HL-60 (cell line): ENCODE measurements at regions not wholly inside any gene's neighbourhood (a gene's known extent, or its start where the extent isn't known, plus 50 kb on each side); places are given as distances from the start of the nearest gene placed in this dataset.

Source experiments
- DNase-seq, 2 experiments: peaks; one replicate each; pipeline ENCODE4 v3.0.0-alpha.2; 2010 to 2020; ENCODE audit warnings: low read depth in 1 of 2, low spot score in 1 of 2
- H3K27ac ChIP-seq: fragments of 250-450 bp; sonication (Bioruptor Pico); replicated peaks from 2 replicates; pipeline ENCODE4 v1.5.1; 2020; ENCODE audit warnings: mild to moderate bottlenecking, moderate library complexity
- H3K27me3 ChIP-seq: fragments of 250-450 bp; sonication (Bioruptor Pico); 2 replicates; pipeline ENCODE4 v1.5.1; 2021; ENCODE audit warnings: mild to moderate bottlenecking, moderate library complexity; ENCODE audit not compliant: insufficient read depth, poor library complexity, severe bottlenecking
- H3K4me3 ChIP-seq: replicated peaks from 2 replicates; pipeline ENCODE4 v1.5.1; 2011; ENCODE audit warnings: mild to moderate bottlenecking, control low read depth, low read length; ENCODE audit not compliant: insufficient read depth
- GABPA ChIP-seq: IDR thresholded peaks from 2 replicates; pipeline ENCODE4 v1.6.1; 2012; ENCODE audit warnings: low read depth
- POLR2AphosphoS5 ChIP-seq: IDR thresholded peaks from 2 replicates; pipeline ENCODE4 v1.6.1; 2012; ENCODE audit warnings: low read depth
- SPI1 ChIP-seq: IDR thresholded peaks from 2 replicates; pipeline ENCODE4 v1.6.1; 2012; ENCODE audit warnings: low read depth, mild to moderate bottlenecking, borderline replicate concordance
- TF ChIP-seq, protein P1 (sequence below): IDR thresholded peaks from 2 replicates; pipeline ENCODE4 v1.6.1; 2012; ENCODE audit warnings: low read depth; ENCODE audit not compliant: insufficient replicate concordance
- TF ChIP-seq, protein P2 (sequence below): IDR thresholded peaks from one replicate; pipeline ENCODE4 v1.5.1; 2011; ENCODE audit warnings: low read length, control low read depth, inconsistent platforms; ENCODE audit not compliant: insufficient read depth

DNA sequence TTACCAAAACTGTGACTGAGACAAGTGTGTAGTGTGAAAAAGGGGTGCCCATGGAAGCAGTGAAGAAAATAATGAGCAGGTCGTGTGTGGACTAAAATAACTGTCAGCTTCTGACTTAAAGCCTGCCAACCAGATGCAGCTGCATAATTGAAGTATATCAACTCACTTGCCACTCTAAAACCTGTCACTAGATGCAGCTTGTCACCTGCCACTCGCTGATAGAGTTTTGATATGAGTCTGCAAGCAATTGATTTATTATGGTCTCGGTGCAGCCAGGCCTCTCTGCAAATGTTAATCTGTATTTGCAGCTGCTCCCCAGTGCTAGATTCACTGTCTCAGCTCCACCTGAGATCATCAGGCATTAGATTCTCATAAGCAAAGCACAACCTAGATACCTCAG is 1090.0 kb upstream of the EYS start:
- H3K4me3 ChIP-seq, result no peak overlapping the region
- no peaks in the 10 kb centered on the region for H3K27me3 ChIP-seq
- no peak for DNase-seq
- no peak overlapping the region for H3K27ac ChIP-seq
- TF ChIP-seq, protein P1, sequence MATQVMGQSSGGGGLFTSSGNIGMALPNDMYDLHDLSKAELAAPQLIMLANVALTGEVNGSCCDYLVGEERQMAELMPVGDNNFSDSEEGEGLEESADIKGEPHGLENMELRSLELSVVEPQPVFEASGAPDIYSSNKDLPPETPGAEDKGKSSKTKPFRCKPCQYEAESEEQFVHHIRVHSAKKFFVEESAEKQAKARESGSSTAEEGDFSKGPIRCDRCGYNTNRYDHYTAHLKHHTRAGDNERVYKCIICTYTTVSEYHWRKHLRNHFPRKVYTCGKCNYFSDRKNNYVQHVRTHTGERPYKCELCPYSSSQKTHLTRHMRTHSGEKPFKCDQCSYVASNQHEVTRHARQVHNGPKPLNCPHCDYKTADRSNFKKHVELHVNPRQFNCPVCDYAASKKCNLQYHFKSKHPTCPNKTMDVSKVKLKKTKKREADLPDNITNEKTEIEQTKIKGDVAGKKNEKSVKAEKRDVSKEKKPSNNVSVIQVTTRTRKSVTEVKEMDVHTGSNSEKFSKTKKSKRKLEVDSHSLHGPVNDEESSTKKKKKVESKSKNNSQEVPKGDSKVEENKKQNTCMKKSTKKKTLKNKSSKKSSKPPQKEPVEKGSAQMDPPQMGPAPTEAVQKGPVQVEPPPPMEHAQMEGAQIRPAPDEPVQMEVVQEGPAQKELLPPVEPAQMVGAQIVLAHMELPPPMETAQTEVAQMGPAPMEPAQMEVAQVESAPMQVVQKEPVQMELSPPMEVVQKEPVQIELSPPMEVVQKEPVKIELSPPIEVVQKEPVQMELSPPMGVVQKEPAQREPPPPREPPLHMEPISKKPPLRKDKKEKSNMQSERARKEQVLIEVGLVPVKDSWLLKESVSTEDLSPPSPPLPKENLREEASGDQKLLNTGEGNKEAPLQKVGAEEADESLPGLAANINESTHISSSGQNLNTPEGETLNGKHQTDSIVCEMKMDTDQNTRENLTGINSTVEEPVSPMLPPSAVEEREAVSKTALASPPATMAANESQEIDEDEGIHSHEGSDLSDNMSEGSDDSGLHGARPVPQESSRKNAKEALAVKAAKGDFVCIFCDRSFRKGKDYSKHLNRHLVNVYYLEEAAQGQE, result no peak
- TF ChIP-seq GABPA, result no peak
- no peak for TF ChIP-seq SPI1
- TF ChIP-seq POLR2AphosphoS5, result no peak
- TF ChIP-seq, protein P2, sequence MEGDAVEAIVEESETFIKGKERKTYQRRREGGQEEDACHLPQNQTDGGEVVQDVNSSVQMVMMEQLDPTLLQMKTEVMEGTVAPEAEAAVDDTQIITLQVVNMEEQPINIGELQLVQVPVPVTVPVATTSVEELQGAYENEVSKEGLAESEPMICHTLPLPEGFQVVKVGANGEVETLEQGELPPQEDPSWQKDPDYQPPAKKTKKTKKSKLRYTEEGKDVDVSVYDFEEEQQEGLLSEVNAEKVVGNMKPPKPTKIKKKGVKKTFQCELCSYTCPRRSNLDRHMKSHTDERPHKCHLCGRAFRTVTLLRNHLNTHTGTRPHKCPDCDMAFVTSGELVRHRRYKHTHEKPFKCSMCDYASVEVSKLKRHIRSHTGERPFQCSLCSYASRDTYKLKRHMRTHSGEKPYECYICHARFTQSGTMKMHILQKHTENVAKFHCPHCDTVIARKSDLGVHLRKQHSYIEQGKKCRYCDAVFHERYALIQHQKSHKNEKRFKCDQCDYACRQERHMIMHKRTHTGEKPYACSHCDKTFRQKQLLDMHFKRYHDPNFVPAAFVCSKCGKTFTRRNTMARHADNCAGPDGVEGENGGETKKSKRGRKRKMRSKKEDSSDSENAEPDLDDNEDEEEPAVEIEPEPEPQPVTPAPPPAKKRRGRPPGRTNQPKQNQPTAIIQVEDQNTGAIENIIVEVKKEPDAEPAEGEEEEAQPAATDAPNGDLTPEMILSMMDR, result no peak

DNA sequence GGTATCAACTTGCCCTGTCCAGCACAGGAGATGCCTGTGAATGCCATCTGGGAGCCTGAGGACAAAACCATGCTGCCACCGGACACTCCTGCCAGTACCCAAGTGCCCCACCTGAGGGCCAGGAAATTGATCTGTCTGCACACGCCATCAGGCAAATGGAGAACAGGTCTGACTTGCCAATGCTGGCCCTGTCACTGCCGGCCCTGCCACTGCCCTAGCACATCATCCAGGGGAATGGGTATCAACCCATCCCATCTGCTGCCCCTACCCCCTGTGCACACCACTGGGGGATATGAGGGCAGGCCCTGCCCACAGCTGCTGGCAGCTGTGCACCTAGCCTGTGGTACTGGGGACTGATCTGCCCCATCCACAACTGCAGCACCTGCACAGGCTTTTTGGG is 1081.6 kb upstream of the EYS start:
- H3K27me3 ChIP-seq, result no peaks in the 10 kb centered on the region
- no peak for DNase-seq
- no peak overlapping the region for H3K4me3 ChIP-seq
- no peak for TF ChIP-seq SPI1
- TF ChIP-seq, protein P2, result no peak
- H3K27ac ChIP-seq, result no peak overlapping the region

DNA sequence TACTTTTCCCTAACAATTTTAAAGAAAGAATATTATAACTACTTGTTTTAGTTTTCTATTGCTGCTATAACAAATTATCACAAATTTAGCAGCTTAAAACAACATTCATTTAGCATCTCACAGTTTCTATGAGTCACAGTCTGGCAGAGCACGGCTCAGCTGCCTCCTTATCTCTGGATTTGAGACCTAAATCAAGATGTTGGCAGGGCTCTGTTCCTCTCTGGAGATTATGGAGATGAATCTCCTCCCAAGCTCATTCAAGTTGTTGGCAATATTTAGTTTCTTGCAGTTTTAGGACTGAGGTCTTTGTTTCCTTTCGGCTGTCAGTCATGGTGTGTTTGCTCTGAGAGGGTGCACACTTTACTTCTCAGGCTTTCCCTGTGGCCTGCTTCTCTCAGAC is 1065.8 kb upstream of the EYS start:
- H3K4me3 ChIP-seq, result no peak overlapping the region
- no peak for DNase-seq
- no peak for TF ChIP-seq GABPA
- no peak for TF ChIP-seq POLR2AphosphoS5
- TF ChIP-seq, protein P1, result no peak
- TF ChIP-seq, protein P2, result no peak
- TF ChIP-seq SPI1, result no peak
- no peaks in the 10 kb centered on the region for H3K27me3 ChIP-seq
- H3K27ac ChIP-seq, result no peak overlapping the region

DNA sequence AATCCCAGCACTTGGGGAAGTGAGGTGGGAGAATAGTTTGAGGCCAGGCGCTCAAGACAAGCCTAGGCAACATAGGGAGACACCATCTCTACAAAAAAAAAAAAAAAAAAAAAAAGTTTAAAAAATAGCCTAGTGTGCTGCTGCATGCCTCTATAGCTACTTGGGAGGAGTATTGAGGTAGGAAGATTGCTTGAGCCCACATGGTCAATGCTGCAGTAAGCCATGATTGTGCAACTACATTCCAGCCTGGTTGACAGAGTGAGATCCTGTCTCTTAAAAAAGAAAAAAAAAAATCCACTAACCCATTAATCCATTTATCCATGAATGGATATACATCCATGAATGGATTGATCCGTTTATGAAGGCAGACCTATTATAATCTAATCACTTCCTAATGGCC is 1064.6 kb upstream of the EYS start:
- DNase-seq, result no peak
- TF ChIP-seq GABPA (no peak), POLR2AphosphoS5 (no peak), SPI1 (no peak)
- TF ChIP-seq, protein P2, result no peak
- TF ChIP-seq, protein P1, result no peak
- Histone ChIP-seq H3K4me3 (no peak overlapping the region), H3K27ac (no peak overlapping the region), H3K27me3 (no peaks in the 10 kb centered on the region)
